ENCODE measurements at regions not wholly inside any gene's neighbourhood (a gene's known extent, or its start where the extent isn't known, plus 50 kb on each side); places are given as distances from the start of the nearest gene placed in this dataset.
"Not testable (repeated sequence)": the region's sequence is repeated elsewhere in the genome, so short reads cannot be mapped to it uniquely, and the experiment has no call there.

DNA sequence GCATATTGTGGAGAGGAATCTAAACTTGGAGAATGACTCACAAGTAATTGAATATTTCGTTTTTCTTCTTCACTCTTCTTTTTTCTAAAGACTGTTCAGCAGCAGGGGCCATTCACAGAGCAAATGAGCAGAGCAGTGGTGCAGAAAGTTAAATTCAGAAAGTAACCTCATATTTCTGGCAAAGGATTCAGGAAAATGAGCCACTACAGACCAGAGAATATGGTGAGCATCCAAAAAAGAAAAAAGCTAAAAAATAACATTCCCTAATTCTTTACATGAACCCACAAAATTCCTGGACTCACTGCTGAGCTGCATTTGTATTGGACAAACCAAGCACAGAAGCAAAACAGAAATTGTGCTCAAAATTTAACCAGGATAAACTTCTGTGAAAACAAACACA is 1486.8 kb upstream of the C9orf72 start:
- no peak for DNase-seq

DNA sequence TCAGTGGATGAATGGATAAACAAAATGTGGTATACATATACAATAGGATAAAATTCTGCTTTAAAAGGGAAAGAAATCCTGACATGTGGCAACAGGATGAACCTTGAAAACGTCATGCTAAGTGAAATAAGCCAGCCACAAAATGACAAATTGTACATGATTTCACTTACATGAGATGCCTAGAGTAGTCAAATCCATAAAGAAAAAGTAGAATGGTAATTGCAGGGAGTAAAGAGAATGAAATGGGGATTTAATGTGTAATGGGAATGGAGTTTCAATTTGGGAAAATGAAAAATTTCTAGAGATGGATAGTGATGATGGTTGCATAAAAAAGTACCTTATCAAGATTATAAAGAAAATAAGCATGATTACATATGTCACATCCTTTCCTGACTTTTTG is 1489.2 kb upstream of the C9orf72 start:
- no peak for DNase-seq

DNA sequence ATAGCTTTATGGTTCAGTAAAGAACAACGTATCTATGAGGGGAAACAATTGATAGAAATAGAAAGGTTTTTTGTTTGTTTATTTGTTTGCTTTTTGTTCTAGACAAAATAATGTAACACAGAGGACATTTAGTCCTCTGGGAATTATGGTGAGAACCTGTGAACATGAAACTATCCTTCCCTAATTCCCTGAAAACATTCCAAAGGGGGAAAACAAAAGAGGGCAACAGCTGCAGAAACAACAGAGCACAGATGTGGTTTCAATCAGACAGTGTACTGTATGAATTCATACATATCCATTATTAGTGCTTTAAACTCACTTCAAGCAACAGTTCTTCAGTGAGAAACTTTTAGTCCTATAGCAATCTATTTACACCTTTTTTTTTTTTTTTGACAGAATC is 1489.8 kb upstream of the C9orf72 start:
- DNase-seq: no peak

DNA sequence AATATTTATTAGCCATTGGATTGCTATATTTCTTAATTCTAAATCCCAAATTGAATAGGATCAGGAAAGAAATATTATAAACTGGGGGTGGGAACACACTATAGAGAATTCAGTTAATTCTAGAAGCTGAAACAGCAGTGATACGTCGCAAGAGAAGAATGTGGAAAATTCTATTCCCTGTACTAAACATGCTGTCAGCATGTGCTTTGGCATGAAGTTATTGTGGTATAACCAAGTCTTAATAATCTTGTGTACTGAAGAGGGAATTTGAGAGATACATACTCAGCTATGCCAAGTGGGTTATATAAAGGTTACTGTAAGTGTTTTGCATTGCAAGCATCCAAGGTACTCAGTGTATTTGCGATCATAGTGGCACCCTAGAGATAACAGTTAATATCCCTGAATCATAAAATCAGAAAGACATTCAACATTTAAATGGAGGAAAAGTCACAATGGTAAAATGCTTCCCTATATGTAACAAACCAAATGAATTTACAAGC is 1492.9 kb upstream of the C9orf72 start:
- DNase-seq: no peak

GRCh38 chr9:29068461-29068860 is 1495.2 kb upstream of the C9orf72 start:
- DNase-seq: no peak

- no peak for DNase-seq
Measured at GRCh38 chr9:29069376-29069775, 1496.1 kb upstream of the C9orf72 start.

GRCh38 chr9:29078063-29078666 is 1504.9 kb upstream of the C9orf72 start:
- DNase-seq: no peak

- DNase-seq: no peak
Measured at GRCh38 chr9:29100762-29101161, 1527.5 kb upstream of the C9orf72 start.

DNA sequence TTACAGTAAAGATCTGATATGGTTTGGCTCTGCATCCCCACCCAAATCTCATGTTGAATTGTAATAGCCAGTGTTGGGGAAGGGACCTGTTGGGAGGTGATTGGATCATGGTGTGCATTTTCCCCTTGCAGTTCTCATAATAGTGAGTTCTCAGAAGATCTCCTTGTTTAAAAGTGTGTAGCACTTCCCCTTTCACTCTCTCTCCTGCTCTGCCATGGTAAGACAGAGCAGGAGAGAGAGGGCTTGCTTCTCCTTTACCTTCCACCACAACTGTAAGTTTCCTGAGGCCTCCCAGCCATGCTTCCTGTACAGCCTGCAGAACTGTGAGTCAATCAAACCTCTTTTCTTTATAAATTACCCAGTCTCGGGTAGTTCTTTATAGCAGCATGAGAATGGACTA is 1530.9 kb upstream of the C9orf72 start:
- DNase-seq: not testable (repeated sequence)

- DNase-seq: no peak
Measured at GRCh38 chr9:29118555-29118954, 1545.3 kb upstream of the C9orf72 start.

- DNase-seq: no peak
Measured at GRCh38 chr9:29126783-29127182, 1553.5 kb upstream of the C9orf72 start.

- DNase-seq: no peak
Measured at GRCh38 chr9:29129763-29130162, 1556.5 kb upstream of the C9orf72 start.

GRCh38 chr9:29144476-29144875 is 1571.2 kb upstream of the C9orf72 start:
- DNase-seq: no peak

GRCh38 chr9:29150606-29151005 is 1577.3 kb upstream of the C9orf72 start:
- no peak for DNase-seq

- DNase-seq: no peak
Measured at GRCh38 chr9:29160763-29161353, 1587.6 kb upstream of the C9orf72 start.

GRCh38 chr9:29174136-29174535 is 1600.9 kb upstream of the C9orf72 start:
- DNase-seq: no peak

GRCh38 chr9:29176231-29176630 is 1603.0 kb upstream of the C9orf72 start:
- no peak for DNase-seq

- no peak for DNase-seq
Measured at GRCh38 chr9:29176786-29177185, 1603.5 kb upstream of the C9orf72 start.

- DNase-seq: no peak
Measured at GRCh38 chr9:29183971-29184370, 1610.7 kb upstream of the C9orf72 start.

DNA sequence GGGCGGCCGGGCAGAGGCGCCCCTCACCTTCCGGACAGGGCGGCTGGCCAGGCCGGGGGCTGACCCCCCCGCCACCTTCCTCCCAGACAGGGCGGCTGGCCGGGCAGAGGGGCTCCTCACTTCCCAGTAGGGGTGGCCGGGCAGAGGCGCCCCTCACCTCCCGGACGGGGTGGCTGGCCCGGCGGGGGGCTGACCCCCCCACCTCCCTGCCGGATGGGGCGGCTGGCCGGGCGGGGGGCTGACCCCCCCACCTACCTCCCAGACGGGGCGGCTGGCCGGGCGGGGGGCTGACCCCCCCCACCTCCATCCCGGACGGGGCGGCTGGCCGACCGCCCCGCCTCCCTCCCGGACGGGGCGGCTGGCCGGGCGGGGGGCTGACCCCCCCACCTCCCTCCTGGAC is 1615.5 kb upstream of the C9orf72 start:
- DNase-seq: not testable (repeated sequence)

GRCh38 chr9:29189221-29189620 is 1615.9 kb upstream of the C9orf72 start:
- not testable (repeated sequence) for DNase-seq

GRCh38 chr9:29198861-29199260 is 1625.6 kb upstream of the C9orf72 start:
- no peak for DNase-seq

GRCh38 chr9:29199975-29200374 is 1626.7 kb upstream of the C9orf72 start:
- no peak for DNase-seq

DNA sequence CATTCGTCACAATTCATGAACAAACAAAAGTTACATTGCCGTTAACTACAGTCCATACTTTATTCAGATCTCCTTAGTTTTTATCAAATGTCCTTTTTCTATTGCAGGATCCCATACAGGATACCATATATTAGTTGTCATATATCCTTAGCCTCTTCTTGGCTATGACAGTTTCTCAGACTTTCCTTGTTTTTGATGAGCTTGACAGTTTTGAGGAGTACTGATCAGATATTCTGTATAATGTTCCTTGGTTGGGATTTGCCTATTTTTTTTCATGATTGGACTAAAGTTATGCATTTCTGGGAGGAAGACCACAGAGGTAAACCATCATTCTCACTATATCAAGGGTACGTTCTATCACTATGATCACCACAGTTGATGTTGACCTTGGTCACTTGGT is 1627.4 kb upstream of the C9orf72 start:
- no peak for DNase-seq
